WTC11 (cell line): ENCODE measurements at regions not wholly inside any gene's neighbourhood (a gene's known extent, or its start where the extent isn't known, plus 50 kb on each side); places are given as distances from the start of the nearest gene placed in this dataset.

Experiments
- TF ChIP-seq, protein P1 (sequence below): sonication (generic); formaldehyde crosslinking; IDR thresholded peaks from 2 replicates; pipeline ENCODE4 v1.8.1; 2023; ENCODE audit warnings: mild to moderate bottlenecking, missing genetic modification reagents
- TF ChIP-seq, protein P2 (sequence below): fragments of 200-600 bp; IDR thresholded peaks from 2 replicates; pipeline ENCODE4 v1.8.0; 2022; ENCODE audit warnings: antibody characterized with exemption
- TF ChIP-seq, protein P3 (sequence below): sonication (generic); formaldehyde crosslinking; IDR thresholded peaks from 2 replicates; pipeline ENCODE4 v1.8.0; 2022; ENCODE audit warnings: mild to moderate bottlenecking, missing genetic modification reagents

DNA sequence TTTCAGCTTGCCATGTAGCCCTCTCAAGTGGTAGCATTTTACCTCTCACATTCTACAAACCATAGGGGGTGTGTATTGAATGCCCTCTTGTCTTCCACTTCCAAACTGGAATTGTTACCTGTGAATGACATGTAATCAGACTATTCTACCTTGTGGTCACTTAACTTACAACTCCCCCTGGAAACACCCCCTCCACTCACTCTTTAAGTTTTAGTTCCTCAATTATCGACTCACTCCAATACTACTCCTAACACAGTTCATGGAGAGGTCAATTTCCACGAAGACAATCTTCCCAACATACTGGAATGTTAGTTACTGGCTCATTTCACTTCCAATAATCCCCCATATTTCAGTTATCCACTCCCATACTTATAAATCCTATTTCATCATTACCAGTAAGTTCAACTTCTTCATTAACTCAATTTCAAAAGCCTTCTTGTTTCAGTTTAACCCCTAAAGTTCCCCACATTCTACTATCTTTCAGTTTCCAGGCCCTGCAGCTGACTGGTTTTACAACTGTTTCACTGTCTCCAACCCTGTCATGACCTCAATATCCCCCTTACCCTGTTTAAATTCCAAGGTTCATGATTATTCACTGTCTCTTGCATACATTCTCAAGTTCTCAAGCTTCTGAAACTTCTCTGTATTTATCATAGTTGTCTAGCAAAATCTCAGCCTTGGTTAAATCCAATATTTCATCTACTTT is 92.5 kb downstream of the C11orf87 start:
- TF ChIP-seq, protein P1, sequence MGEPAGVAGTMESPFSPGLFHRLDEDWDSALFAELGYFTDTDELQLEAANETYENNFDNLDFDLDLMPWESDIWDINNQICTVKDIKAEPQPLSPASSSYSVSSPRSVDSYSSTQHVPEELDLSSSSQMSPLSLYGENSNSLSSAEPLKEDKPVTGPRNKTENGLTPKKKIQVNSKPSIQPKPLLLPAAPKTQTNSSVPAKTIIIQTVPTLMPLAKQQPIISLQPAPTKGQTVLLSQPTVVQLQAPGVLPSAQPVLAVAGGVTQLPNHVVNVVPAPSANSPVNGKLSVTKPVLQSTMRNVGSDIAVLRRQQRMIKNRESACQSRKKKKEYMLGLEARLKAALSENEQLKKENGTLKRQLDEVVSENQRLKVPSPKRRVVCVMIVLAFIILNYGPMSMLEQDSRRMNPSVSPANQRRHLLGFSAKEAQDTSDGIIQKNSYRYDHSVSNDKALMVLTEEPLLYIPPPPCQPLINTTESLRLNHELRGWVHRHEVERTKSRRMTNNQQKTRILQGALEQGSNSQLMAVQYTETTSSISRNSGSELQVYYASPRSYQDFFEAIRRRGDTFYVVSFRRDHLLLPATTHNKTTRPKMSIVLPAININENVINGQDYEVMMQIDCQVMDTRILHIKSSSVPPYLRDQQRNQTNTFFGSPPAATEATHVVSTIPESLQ (CRISPR knock-in tag): no peak
- TF ChIP-seq, protein P2, sequence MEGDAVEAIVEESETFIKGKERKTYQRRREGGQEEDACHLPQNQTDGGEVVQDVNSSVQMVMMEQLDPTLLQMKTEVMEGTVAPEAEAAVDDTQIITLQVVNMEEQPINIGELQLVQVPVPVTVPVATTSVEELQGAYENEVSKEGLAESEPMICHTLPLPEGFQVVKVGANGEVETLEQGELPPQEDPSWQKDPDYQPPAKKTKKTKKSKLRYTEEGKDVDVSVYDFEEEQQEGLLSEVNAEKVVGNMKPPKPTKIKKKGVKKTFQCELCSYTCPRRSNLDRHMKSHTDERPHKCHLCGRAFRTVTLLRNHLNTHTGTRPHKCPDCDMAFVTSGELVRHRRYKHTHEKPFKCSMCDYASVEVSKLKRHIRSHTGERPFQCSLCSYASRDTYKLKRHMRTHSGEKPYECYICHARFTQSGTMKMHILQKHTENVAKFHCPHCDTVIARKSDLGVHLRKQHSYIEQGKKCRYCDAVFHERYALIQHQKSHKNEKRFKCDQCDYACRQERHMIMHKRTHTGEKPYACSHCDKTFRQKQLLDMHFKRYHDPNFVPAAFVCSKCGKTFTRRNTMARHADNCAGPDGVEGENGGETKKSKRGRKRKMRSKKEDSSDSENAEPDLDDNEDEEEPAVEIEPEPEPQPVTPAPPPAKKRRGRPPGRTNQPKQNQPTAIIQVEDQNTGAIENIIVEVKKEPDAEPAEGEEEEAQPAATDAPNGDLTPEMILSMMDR: no peak
- TF ChIP-seq, protein P3, sequence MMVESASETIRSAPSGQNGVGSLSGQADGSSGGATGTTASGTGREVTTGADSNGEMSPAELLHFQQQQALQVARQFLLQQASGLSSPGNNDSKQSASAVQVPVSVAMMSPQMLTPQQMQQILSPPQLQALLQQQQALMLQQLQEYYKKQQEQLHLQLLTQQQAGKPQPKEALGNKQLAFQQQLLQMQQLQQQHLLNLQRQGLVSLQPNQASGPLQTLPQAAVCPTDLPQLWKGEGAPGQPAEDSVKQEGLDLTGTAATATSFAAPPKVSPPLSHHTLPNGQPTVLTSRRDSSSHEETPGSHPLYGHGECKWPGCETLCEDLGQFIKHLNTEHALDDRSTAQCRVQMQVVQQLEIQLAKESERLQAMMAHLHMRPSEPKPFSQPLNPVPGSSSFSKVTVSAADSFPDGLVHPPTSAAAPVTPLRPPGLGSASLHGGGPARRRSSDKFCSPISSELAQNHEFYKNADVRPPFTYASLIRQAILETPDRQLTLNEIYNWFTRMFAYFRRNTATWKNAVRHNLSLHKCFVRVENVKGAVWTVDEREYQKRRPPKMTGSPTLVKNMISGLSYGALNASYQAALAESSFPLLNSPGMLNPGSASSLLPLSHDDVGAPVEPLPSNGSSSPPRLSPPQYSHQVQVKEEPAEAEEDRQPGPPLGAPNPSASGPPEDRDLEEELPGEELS (CRISPR knock-in tag): no peak
